H1 (cell line): ENCODE measurements at regions not wholly inside any gene's neighbourhood (a gene's known extent, or its start where the extent isn't known, plus 50 kb on each side); places are given as distances from the start of the nearest gene placed in this dataset.

Experiments
- CTCF ChIA-PET: fragments of 300-600 bp; sonication (Branson Sonifier 250); formaldehyde crosslinking; loops from one replicate; lab custom pipeline; 2021; ENCODE audit not compliant: partially characterized antibody; lab: Charles Lee
- POLR2A ChIA-PET: fragments of 300-600 bp; sonication (Branson Sonifier 250); formaldehyde crosslinking; loops from one replicate; lab custom pipeline; 2021; ENCODE audit warnings: inconsistent platforms; ENCODE audit not compliant: partially characterized antibody; lab: Charles Lee
- DNase-seq, 2 experiments: peaks; one replicate each; pipeline versions ENCODE4 v3.0.0 to v3.0.0-alpha.2; 2010 to 2022; ENCODE audit warnings: low spot score in 2 of 2, low read depth in 1 of 2, mixed read lengths in 1 of 2
- FAIRE-seq: peaks from 2 replicates; lab custom pipeline; 2011; peaks lifted over from hg19 to GRCh38; lab: Jason Lieb, UNC
- H2AFZ ChIP-seq: 2 replicates; pipeline ENCODE4 v1.8.1; 2012; ENCODE audit warnings: low read length, inconsistent platforms
- H2AK5ac ChIP-seq: 2 replicates; pipeline ENCODE4 v1.6.1; 2013; ENCODE audit warnings: low read depth, low read length
- H2BK120ac ChIP-seq: replicated peaks from 2 replicates; pipeline ENCODE3; 2013; ENCODE audit warnings: low read depth, low read length, inconsistent platforms
- H2BK12ac ChIP-seq: 2 replicates; pipeline ENCODE4 v1.6.1; 2013; ENCODE audit warnings: low read depth, low read length
- H2BK15ac ChIP-seq: 2 replicates; pipeline ENCODE4 v1.6.1; 2013; ENCODE audit warnings: low read length
- H2BK20ac ChIP-seq: 2 replicates; pipeline ENCODE4 v1.6.1; 2013; ENCODE audit warnings: low read length
- H2BK5ac ChIP-seq: 2 replicates; pipeline ENCODE4 v1.6.1; 2013; ENCODE audit warnings: low read depth, low read length
- H3K14ac ChIP-seq: 2 replicates; pipeline ENCODE4 v1.6.1; 2013; ENCODE audit warnings: inconsistent platforms; ENCODE audit not compliant: insufficient read length
- H3K18ac ChIP-seq: 2 replicates; pipeline ENCODE4 v1.6.1; 2013; ENCODE audit warnings: low read length; ENCODE audit errors: extremely low read depth
- H3K23ac ChIP-seq: 2 replicates; pipeline ENCODE4 v1.6.1; 2013; ENCODE audit warnings: inconsistent platforms; ENCODE audit not compliant: insufficient read length
- H3K23me2 ChIP-seq: 2 replicates; pipeline ENCODE4 v1.6.1; 2013; ENCODE audit warnings: low read depth, low read length
- H3K27ac ChIP-seq: 2 replicates; pipeline ENCODE4 v1.6.1; 2011; ENCODE audit warnings: low read depth, low read length, inconsistent platforms
- H3K27me3 ChIP-seq, 4 experiments: replicated peaks in 1 of 4; 1 replicate in 1 of 4; 2 replicates in 3 of 4; pipeline versions ENCODE4 v1.6.1 to v1.8.1; 2011 to 2013; ENCODE audit warnings: low read length in 3 of 4, mild to moderate bottlenecking in 3 of 4, inconsistent platforms in 2 of 4, mixed read lengths in 2 of 4, moderate library complexity in 1 of 4; ENCODE audit not compliant: control insufficient read depth in 3 of 4, insufficient read depth in 3 of 4; ENCODE audit errors: extremely low read depth in 1 of 4
- H3K36me3 ChIP-seq, 4 experiments: 2 replicates each; pipeline versions ENCODE4 v1.6.1 to v1.8.1; 2011 to 2013; ENCODE audit warnings: mild to moderate bottlenecking in 4 of 4, low read length in 3 of 4, moderate library complexity in 2 of 4, control low read depth in 1 of 4, inconsistent platforms in 1 of 4; ENCODE audit not compliant: insufficient read depth in 4 of 4, control insufficient read depth in 2 of 4
- H3K4ac ChIP-seq: replicated peaks from 2 replicates; pipeline ENCODE3; 2013; ENCODE audit warnings: low read length, low read depth, mixed read lengths, inconsistent platforms; ENCODE audit not compliant: insufficient read length
- H3K4me1 ChIP-seq, 4 experiments: replicated peaks in 1 of 4; 1 replicate in 1 of 4; 2 replicates in 3 of 4; pipeline versions ENCODE4 v1.6.1 to v1.8.1; 2011 to 2013; ENCODE audit warnings: low read length in 3 of 4, inconsistent platforms in 2 of 4, mixed read lengths in 1 of 4; ENCODE audit not compliant: insufficient read depth in 4 of 4, control insufficient read depth in 3 of 4
- H3K4me2 ChIP-seq, 2 experiments: 2 replicates each; pipeline versions ENCODE4 v1.6.1 to v1.8.1; 2011 to 2013; ENCODE audit warnings: low read depth in 2 of 2, low read length in 2 of 2, control low read depth in 1 of 2, inconsistent platforms in 1 of 2, mild to moderate bottlenecking in 1 of 2; ENCODE audit not compliant: insufficient read depth in 1 of 2
- H3K4me3 ChIP-seq, 4 experiments: fragments of 200-600, 300-600 bp in 1 of 4; sonication (generic), shearing (Covaris generic), sonication (Bioruptor Twin) in 1 of 4; 2 replicates each; pipeline versions ENCODE4 v1.5.1 to v1.8.1; 2011 to 2016; ENCODE audit warnings: low read length in 4 of 4, low read depth in 3 of 4, control low read depth in 2 of 4, inconsistent platforms in 2 of 4, mild to moderate bottlenecking in 2 of 4, mixed read lengths in 1 of 4, moderate library complexity in 1 of 4; ENCODE audit not compliant: insufficient read depth in 2 of 4; ENCODE audit errors: extremely low read depth in 1 of 4
- H3K56ac ChIP-seq: replicated peaks from 2 replicates; pipeline ENCODE3; 2013; ENCODE audit warnings: low read depth, mild to moderate bottlenecking, mixed read lengths, low read length, inconsistent platforms; ENCODE audit not compliant: insufficient read length
- H3K79me1 ChIP-seq: 2 replicates; pipeline ENCODE4 v1.6.1; 2013; ENCODE audit warnings: low read depth, low read length, control low read depth
- H3K79me2 ChIP-seq, 2 experiments: 2 replicates each; pipeline versions ENCODE4 v1.6.1 to v1.8.1; 2012 to 2013; ENCODE audit warnings: low read length in 2 of 2, mild to moderate bottlenecking in 2 of 2, inconsistent platforms in 1 of 2; ENCODE audit not compliant: insufficient read depth in 2 of 2, control insufficient read depth in 1 of 2
- H3K9ac ChIP-seq, 4 experiments: replicated peaks in 1 of 4; 1 replicate in 1 of 4; 2 replicates in 3 of 4; pipeline versions ENCODE4 v1.6.1 to v1.8.1; 2011 to 2013; ENCODE audit warnings: low read depth in 3 of 4, low read length in 3 of 4, control low read depth in 2 of 4, mild to moderate bottlenecking in 2 of 4, moderate library complexity in 2 of 4, inconsistent platforms in 1 of 4; ENCODE audit errors: extremely low read depth in 1 of 4
- H3K9me3 ChIP-seq, 2 experiments: 2 replicates each; pipeline versions ENCODE4 v1.6.1 to v1.8.1; 2012 to 2013; ENCODE audit warnings: mild to moderate bottlenecking in 2 of 2, moderate library complexity in 2 of 2, control low read depth in 1 of 2, inconsistent platforms in 1 of 2, low read depth in 1 of 2, low read length in 1 of 2, mixed read lengths in 1 of 2; ENCODE audit not compliant: insufficient read depth in 2 of 2
- H4K20me1 ChIP-seq, 2 experiments: replicated peaks in 1 of 2; 2 replicates each; pipeline versions ENCODE3 to v1.8.1; 2011 to 2013; ENCODE audit warnings: inconsistent platforms in 2 of 2, low read length in 2 of 2, mild to moderate bottlenecking in 1 of 2; ENCODE audit not compliant: insufficient read depth in 2 of 2, control insufficient read depth in 1 of 2
- H4K5ac ChIP-seq: 2 replicates; pipeline ENCODE4 v1.6.1; 2013; ENCODE audit warnings: low read length, low read depth, mixed read lengths, inconsistent platforms; ENCODE audit not compliant: insufficient read length
- H4K8ac ChIP-seq: 2 replicates; pipeline ENCODE4 v1.8.0; 2013; ENCODE audit warnings: mild to moderate bottlenecking, moderate library complexity, low read length, inconsistent platforms; ENCODE audit not compliant: insufficient read depth; ENCODE audit errors: extremely low read depth
- H4K91ac ChIP-seq: replicated peaks from 2 replicates; pipeline ENCODE3; 2013; ENCODE audit warnings: low read length, mixed read lengths, inconsistent platforms; ENCODE audit not compliant: insufficient read length
- CBX5 ChIP-seq: fragments of 300-800, 300-1000 bp; sonication (generic); IDR thresholded peaks from 2 replicates; pipeline ENCODE4 v1.7.1; 2016; ENCODE audit warnings: antibody characterized with exemption, low read length, low read depth
- CEBPB ChIP-seq: IDR thresholded peaks from 2 replicates; pipeline ENCODE4 v1.6.1; 2012; ENCODE audit warnings: low read depth, low read length
- CTBP2 ChIP-seq: IDR thresholded peaks from 2 replicates; pipeline ENCODE4 v1.7.0; 2011; ENCODE audit warnings: borderline replicate concordance, mild to moderate bottlenecking, moderate library complexity, mixed read lengths, low read length; ENCODE audit not compliant: insufficient read depth, insufficient read length
- E2F6 ChIP-seq: IDR thresholded peaks from 2 replicates; pipeline ENCODE4 v1.6.1; 2012; ENCODE audit warnings: inconsistent platforms
- SP4 ChIP-seq: IDR thresholded peaks from 2 replicates; pipeline ENCODE4 v1.6.1; 2012; ENCODE audit warnings: low read length, inconsistent platforms
- WGBS, 2 experiments: shearing (Covaris generic) in 1 of 2; methylation state at CpG; one replicate each; pipeline versions ENCODE4 v1.1.6 to v1.1.7; 2013 to 2015; ENCODE audit warnings: low lambda C conversion rate in 2 of 2, mixed read lengths in 2 of 2, inconsistent platforms in 1 of 2, low coverage in 1 of 2, missing lambda C conversion rate in 1 of 2; ENCODE audit not compliant: insufficient replicate concordance in 2 of 2, insufficient coverage in 1 of 2, insufficient read length in 1 of 2; ENCODE audit errors: extremely low coverage in 1 of 2, missing lambda C conversion rate in 1 of 2; 5-methylcytosine and 5-hydroxymethylcytosine counted together

DNA sequence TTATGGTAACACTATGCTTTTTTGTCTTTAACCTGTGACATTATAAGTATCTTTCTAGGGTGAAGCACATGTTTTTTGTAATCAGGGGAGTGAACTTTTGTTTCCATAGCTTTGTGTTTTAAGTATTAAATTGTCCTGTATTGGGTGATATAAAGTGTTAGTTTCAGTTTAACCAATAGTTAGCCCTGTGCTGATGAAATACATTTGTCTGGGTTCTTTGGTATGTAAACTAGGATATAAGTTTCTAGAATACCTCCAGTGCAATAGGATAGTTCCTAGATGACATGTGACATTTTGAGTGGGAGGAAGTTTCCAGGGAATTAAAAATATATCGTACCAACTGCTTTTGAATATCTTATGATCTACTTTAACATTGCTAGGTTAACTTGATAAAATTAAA is 611.0 kb upstream of the MARCKS start:
- Histone ChIP-seq H4K91ac (no peak overlapping the region), H3K18ac (no peak overlapping the region), H3K4me1 (no peaks in the 10 kb centered on the region), H2BK120ac (no peak overlapping the region), H3K27ac (no peak overlapping the region), H3K14ac (no peak overlapping the region), H4K20me1 (no peaks in the 10 kb centered on the region)
- CTCF ChIA-PET: no interaction called here
- TF ChIP-seq E2F6: no peak
- no peak for TF ChIP-seq SP4
- no peak for TF ChIP-seq CEBPB
- no peak for TF ChIP-seq CBX5
- no peak for TF ChIP-seq CTBP2
- TF ChIP-seq, all 59 proteins: peak for 0
- no peak overlapping the region for H2BK15ac ChIP-seq
- H2AK5ac ChIP-seq: no peak overlapping the region
- 82% methylated on average over 1 of the region's 1 CpG; no CpG with 5 or more reads in 1 of the 2 experiments for WGBS, 2 experiments
- no peak overlapping the region for H2BK5ac ChIP-seq
- no peaks in the 10 kb centered on the region for H3K79me1 ChIP-seq
- no peak overlapping the region for H2BK12ac ChIP-seq
- H3K36me3 ChIP-seq: no peaks in the 10 kb centered on the region
- H3K4me2 ChIP-seq: no peak overlapping the region
- no peaks in the 10 kb centered on the region for H3K9me3 ChIP-seq
- no peak overlapping the region for H4K5ac ChIP-seq
- no peaks in the 10 kb centered on the region for H3K23me2 ChIP-seq
- no peak overlapping the region for H3K9ac ChIP-seq
- H2AFZ ChIP-seq: no peak overlapping the region
- H3K23ac ChIP-seq: no peak overlapping the region
- FAIRE-seq: no peak
- POLR2A ChIA-PET: no interaction called here
- no peak overlapping the region for H2BK20ac ChIP-seq
- H4K8ac ChIP-seq: no peak overlapping the region
- H3K4me3 ChIP-seq: no peak overlapping the region
- no peak overlapping the region for H3K56ac ChIP-seq
- DNase-seq: no peak
- H3K4ac ChIP-seq: no peak overlapping the region
- no peaks in the 10 kb centered on the region for H3K79me2 ChIP-seq
- no peaks in the 10 kb centered on the region for H3K27me3 ChIP-seq
